ENCODE measurements at regions not wholly inside any gene's neighbourhood (a gene's known extent, or its start where the extent isn't known, plus 50 kb on each side); places are given as distances from the start of the nearest gene placed in this dataset.

DNA sequence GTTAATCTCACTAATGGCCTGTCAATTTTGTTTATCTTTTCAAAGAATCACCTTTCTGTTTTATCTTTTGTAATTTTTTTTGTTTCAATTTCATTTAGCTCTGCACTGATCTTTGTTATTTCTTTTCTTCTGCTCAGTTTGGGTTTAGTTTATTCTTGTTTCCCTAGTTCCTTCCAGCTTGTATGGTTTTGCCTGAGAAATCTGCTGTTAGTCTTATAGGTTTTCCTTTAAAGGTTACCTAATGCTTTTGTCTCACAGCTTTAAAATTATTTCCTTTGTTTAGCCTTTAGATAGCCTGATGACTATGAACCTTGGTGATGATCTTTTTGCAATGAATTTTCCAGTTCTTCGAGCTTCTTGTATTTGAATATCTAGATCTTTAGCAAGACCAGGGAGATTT lies 1869.8 kb upstream of the PCDH20 start (continued):
- TF ChIP-seq, protein P1, sequence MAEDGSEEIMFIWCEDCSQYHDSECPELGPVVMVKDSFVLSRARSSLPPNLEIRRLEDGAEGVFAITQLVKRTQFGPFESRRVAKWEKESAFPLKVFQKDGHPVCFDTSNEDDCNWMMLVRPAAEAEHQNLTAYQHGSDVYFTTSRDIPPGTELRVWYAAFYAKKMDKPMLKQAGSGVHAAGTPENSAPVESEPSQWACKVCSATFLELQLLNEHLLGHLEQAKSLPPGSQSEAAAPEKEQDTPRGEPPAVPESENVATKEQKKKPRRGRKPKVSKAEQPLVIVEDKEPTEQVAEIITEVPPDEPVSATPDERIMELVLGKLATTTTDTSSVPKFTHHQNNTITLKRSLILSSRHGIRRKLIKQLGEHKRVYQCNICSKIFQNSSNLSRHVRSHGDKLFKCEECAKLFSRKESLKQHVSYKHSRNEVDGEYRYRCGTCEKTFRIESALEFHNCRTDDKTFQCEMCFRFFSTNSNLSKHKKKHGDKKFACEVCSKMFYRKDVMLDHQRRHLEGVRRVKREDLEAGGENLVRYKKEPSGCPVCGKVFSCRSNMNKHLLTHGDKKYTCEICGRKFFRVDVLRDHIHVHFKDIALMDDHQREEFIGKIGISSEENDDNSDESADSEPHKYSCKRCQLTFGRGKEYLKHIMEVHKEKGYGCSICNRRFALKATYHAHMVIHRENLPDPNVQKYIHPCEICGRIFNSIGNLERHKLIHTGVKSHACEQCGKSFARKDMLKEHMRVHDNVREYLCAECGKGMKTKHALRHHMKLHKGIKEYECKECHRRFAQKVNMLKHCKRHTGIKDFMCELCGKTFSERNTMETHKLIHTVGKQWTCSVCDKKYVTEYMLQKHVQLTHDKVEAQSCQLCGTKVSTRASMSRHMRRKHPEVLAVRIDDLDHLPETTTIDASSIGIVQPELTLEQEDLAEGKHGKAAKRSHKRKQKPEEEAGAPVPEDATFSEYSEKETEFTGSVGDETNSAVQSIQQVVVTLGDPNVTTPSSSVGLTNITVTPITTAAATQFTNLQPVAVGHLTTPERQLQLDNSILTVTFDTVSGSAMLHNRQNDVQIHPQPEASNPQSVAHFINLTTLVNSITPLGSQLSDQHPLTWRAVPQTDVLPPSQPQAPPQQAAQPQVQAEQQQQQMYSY (CRISPR knock-in tag; IDR thresholded peaks at IDR 0.05) = no peak
- no peak for TF ChIP-seq MTA1 (CRISPR knock-in tag; IDR thresholded peaks at IDR 0.05; ENCODE audit: borderline replicate concordance)
- no peak for TF ChIP-seq POGZ (CRISPR knock-in tag; IDR thresholded peaks at IDR 0.05)

DNA sequence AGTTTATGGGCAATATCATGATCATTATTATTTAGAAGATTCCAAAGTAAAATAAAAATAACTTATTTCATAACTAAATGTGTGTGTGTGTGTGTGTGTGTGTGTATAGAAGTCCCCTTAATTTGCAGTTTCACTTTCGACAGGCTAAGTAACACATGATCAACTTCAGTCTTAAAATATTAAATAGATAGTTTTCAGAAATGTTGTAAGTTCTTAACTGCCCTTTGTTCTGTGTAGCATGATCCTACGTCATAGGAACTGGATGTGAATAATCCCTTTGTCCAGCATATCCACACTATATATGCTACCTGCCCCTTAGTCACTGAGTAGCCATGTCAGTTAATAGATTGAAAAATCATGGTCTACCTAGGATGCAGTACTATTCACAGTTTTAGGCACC lies 1863.5 kb upstream of the PCDH20 start:
- Histone ChIP-seq H3K36me3 (replicated peaks in 1 of 2; ENCODE audit: control insufficient read depth in 1 of 2, insufficient read depth in 2 of 2, low read length in 2 of 2) (no peaks in the 10 kb centered on the region), H4K20me1 (ENCODE audit: insufficient read depth, low read length) (no peaks in the 10 kb centered on the region), H3K27ac (ENCODE audit: extremely low read length, insufficient read depth, low read length) (no peak overlapping the region), H3K4me3 (replicated peaks in 1 of 3; ENCODE audit: insufficient read depth in 1 of 3, low read depth in 2 of 3, low read length in 3 of 3) (no peak overlapping the region), H3K9me3 (ENCODE audit: low read length) (no peaks in the 10 kb centered on the region; the same call in 1 of the 2 replicates), H2AFZ (ENCODE audit: low read length) (no peak overlapping the region), H3K79me2 (ENCODE audit: insufficient read depth, low read length) (no peaks in the 10 kb centered on the region), H3K4me2 (ENCODE audit: low read depth, low read length) (no peak overlapping the region), H3K4me1 (ENCODE audit: insufficient read depth, low read length) (no peaks in the 10 kb centered on the region), H3K27me3 (ENCODE audit: control insufficient read depth in 1 of 2, insufficient read depth in 2 of 2, low read length in 2 of 2) (no peaks in the 10 kb centered on the region), H3K9ac (ENCODE audit: insufficient read depth, low read depth, low read length) (no peak overlapping the region)
- TF ChIP-seq, protein P2, sequence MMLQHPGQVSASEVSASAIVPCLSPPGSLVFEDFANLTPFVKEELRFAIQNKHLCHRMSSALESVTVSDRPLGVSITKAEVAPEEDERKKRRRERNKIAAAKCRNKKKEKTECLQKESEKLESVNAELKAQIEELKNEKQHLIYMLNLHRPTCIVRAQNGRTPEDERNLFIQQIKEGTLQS (CRISPR knock-in tag; IDR thresholded peaks at IDR 0.05) = no peak
- TF ChIP-seq ZNF207 (IDR thresholded peaks at IDR 0.05; ENCODE audit: borderline replicate concordance) = no peak
- TF ChIP-seq, protein P3, sequence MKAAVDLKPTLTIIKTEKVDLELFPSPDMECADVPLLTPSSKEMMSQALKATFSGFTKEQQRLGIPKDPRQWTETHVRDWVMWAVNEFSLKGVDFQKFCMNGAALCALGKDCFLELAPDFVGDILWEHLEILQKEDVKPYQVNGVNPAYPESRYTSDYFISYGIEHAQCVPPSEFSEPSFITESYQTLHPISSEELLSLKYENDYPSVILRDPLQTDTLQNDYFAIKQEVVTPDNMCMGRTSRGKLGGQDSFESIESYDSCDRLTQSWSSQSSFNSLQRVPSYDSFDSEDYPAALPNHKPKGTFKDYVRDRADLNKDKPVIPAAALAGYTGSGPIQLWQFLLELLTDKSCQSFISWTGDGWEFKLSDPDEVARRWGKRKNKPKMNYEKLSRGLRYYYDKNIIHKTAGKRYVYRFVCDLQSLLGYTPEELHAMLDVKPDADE (CRISPR knock-in tag; IDR thresholded peaks at IDR 0.05) = no peak
- no peak for TF ChIP-seq YY1 (IDR thresholded peaks at IDR 0.05; ENCODE audit: insufficient read depth, insufficient replicate concordance, low read depth, low read length)
- TF ChIP-seq EED (CRISPR knock-in tag; IDR thresholded peaks at IDR 0.05) = no peak
- no peak for TF ChIP-seq TEAD3 (CRISPR knock-in tag; optimal IDR thresholded peaks at IDR 0.05; ENCODE audit: borderline replicate concordance)
- FAIRE-seq = no peak
- ChIA-PET CTCF (ENCODE audit: low intra/inter-chr PET ratio, low total read pairs) (no interaction called here), POLR2A (no interaction called here)
- intact Hi-C loops (cut with micrococcal nuclease; ENCODE audit: unreplicated experiment) (no loop called here), in situ Hi-C loops (cut with HindIII; ENCODE audit: extremely low pct_ligation_motif_present, low pct_unique_long_range_greater_than_20kb) (no loop called here)
- WGBS (ENCODE audit: low lambda C conversion rate) = 0% methylated on average over 2 of the region's 2 CpGs
- DNase-seq (ENCODE audit: low spot score) = no peak
- no TSS peak for BruUV-seq (replicated peaks)
- ATAC-seq = no peak
